ENCODE measurements at regions not wholly inside any gene's neighbourhood (a gene's known extent, or its start where the extent isn't known, plus 50 kb on each side); places are given as distances from the start of the nearest gene placed in this dataset.

GRCh38 chr7:53672681-53673080, 637.2 kb downstream of the POM121L12 start:
- TF ChIP-seq POLR2AphosphoS5 (IDR thresholded peaks at IDR 0.05) (no peak), EP300 (IDR thresholded peaks at IDR 0.05) (no peak)
- TF ChIP-seq, protein P1, sequence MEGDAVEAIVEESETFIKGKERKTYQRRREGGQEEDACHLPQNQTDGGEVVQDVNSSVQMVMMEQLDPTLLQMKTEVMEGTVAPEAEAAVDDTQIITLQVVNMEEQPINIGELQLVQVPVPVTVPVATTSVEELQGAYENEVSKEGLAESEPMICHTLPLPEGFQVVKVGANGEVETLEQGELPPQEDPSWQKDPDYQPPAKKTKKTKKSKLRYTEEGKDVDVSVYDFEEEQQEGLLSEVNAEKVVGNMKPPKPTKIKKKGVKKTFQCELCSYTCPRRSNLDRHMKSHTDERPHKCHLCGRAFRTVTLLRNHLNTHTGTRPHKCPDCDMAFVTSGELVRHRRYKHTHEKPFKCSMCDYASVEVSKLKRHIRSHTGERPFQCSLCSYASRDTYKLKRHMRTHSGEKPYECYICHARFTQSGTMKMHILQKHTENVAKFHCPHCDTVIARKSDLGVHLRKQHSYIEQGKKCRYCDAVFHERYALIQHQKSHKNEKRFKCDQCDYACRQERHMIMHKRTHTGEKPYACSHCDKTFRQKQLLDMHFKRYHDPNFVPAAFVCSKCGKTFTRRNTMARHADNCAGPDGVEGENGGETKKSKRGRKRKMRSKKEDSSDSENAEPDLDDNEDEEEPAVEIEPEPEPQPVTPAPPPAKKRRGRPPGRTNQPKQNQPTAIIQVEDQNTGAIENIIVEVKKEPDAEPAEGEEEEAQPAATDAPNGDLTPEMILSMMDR (IDR thresholded peaks at IDR 0.05) = no peak
